Suprapubic skin (tissue), 4 donors: ENCODE measurements at regions not wholly inside any gene's neighbourhood (a gene's known extent, or its start where the extent isn't known, plus 50 kb on each side); places are given as distances from the start of the nearest gene placed in this dataset.

ENCODE experiments used
- EP300 ChIP-seq: sonication (generic); formaldehyde crosslinking; IDR thresholded peaks from one replicate; pipeline ENCODE4 v1.6.1; 2017; ENCODE audit warnings: antibody characterized with exemption
- POLR2A ChIP-seq, 2 donors: fragments of 450-650 bp; IDR thresholded peaks; one replicate each; pipeline ENCODE4 v1.6.1; 2017; ENCODE audit warnings: antibody characterized with exemption in 2 of 2, mild to moderate bottlenecking in 2 of 2, moderate library complexity in 2 of 2
- POLR2AphosphoS5 ChIP-seq, 3 donors: sonication (generic); formaldehyde crosslinking; IDR thresholded peaks; one replicate each; pipeline ENCODE4 v1.6.1; 2017; ENCODE audit warnings: antibody characterized with exemption in 3 of 3
- TF ChIP-seq, protein P1 (sequence below), 2 donors: fragments of 200-600 bp in 1 of 2; fragments of 450-650 bp in 1 of 2; sonication (generic) in 1 of 2; IDR thresholded peaks; one replicate each; pipeline ENCODE4 v1.5.1; 2016 to 2019; ENCODE audit warnings: antibody characterized with exemption in 2 of 2, mild to moderate bottlenecking in 1 of 2, moderate library complexity in 1 of 2

DNA sequence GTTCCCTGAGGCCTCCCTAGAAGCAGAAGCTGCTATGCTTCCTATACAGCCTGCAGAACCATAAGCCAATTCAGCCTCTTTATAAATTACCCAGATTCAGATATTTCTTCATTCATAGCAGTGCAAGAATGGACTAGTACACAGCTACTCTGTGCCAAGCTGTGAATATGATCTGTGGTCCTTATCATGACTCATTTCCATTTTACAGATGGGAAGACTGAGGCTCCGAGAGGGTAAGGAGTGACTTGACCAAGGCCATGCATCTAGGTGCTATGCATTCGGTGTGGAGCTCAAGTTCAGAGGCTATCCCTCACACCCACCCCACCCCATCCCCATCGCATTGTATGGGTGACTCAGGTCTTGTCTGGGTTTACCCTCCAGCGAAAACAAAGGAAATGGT is 52.3 kb upstream of the DISP3 start:
- no peak for TF ChIP-seq POLR2AphosphoS5 (IDR thresholded peaks at IDR 0.05)
- TF ChIP-seq POLR2A (IDR thresholded peaks at IDR 0.05): no peak
- TF ChIP-seq, protein P1, sequence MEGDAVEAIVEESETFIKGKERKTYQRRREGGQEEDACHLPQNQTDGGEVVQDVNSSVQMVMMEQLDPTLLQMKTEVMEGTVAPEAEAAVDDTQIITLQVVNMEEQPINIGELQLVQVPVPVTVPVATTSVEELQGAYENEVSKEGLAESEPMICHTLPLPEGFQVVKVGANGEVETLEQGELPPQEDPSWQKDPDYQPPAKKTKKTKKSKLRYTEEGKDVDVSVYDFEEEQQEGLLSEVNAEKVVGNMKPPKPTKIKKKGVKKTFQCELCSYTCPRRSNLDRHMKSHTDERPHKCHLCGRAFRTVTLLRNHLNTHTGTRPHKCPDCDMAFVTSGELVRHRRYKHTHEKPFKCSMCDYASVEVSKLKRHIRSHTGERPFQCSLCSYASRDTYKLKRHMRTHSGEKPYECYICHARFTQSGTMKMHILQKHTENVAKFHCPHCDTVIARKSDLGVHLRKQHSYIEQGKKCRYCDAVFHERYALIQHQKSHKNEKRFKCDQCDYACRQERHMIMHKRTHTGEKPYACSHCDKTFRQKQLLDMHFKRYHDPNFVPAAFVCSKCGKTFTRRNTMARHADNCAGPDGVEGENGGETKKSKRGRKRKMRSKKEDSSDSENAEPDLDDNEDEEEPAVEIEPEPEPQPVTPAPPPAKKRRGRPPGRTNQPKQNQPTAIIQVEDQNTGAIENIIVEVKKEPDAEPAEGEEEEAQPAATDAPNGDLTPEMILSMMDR (IDR thresholded peaks at IDR 0.05): no peak
- no peak for TF ChIP-seq EP300
